Ectodermal cell (in vitro differentiated cells): ENCODE measurements at regions not wholly inside any gene's neighbourhood (a gene's known extent, or its start where the extent isn't known, plus 50 kb on each side); places are given as distances from the start of the nearest gene placed in this dataset.

Experiments used
- H3K27ac ChIP-seq: 2 replicates; pipeline ENCODE4 v1.7.0; 2013; ENCODE audit warnings: mild to moderate bottlenecking, low read depth, low read length; ENCODE audit not compliant: insufficient read depth, poor library complexity, severe bottlenecking
- H3K27me3 ChIP-seq: 2 replicates; pipeline ENCODE4 v1.7.0; 2013; ENCODE audit warnings: mild to moderate bottlenecking, low read length; ENCODE audit not compliant: insufficient read depth, control insufficient read depth, poor library complexity, severe bottlenecking
- H3K36me3 ChIP-seq: one replicate; pipeline ENCODE4 v1.7.0; 2013; ENCODE audit warnings: low read length; ENCODE audit not compliant: control insufficient read depth, insufficient read depth
- H3K4me1 ChIP-seq: one replicate; pipeline ENCODE4 v1.7.0; 2013; ENCODE audit warnings: low read length; ENCODE audit not compliant: control insufficient read depth, insufficient read depth
- H3K4me3 ChIP-seq: 2 replicates; pipeline ENCODE4 v1.7.0; 2013; ENCODE audit warnings: low read depth, low read length, control low read depth; ENCODE audit not compliant: insufficient read depth
- H3K9me3 ChIP-seq: 2 replicates; pipeline ENCODE4 v1.7.0; 2013; ENCODE audit warnings: mild to moderate bottlenecking, low read length, moderate library complexity; ENCODE audit not compliant: control insufficient read depth
- WGBS, 2 experiments: methylation state at CpG; one replicate each; pipeline ENCODE4 v1.1.7; 2013; ENCODE audit warnings: missing lambda C conversion rate in 2 of 2; 5-methylcytosine and 5-hydroxymethylcytosine counted together

DNA sequence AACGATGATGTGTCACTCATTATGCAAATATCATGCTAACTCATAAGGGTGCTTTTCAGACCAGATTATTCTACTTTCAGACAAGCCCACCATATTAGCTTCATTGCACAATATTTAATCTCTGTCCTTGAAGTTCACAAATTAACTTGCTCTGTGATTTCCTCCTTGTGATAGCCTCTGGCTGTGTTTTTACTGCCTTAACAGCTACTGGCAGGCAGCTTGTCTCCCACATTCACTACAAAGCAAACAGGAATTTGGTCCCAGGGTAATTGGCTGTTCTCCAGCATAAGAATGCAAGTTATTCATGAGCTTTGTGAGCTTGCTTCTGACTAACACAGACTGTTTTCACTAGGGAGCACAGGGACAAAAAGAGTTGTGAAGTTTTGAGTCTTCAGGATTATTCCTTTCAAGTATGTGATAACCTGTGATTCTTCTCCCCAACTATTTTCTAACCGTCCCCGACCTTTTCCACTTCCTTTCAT, 87.9 kb upstream of the HMCN1 start:
- Histone ChIP-seq H3K36me3 (no peaks in the 10 kb centered on the region), H3K9me3 (no peaks in the 10 kb centered on the region), H3K4me1 (peaks cover 19% of the 10 kb centered on the region), H3K27ac (peak overlapping the region; percentile 91), H3K4me3 (no peak overlapping the region), H3K27me3 (no peaks in the 10 kb centered on the region)
- 9 to 15% methylated on average over 3 of the region's 3 CpGs for WGBS, 2 experiments

DNA sequence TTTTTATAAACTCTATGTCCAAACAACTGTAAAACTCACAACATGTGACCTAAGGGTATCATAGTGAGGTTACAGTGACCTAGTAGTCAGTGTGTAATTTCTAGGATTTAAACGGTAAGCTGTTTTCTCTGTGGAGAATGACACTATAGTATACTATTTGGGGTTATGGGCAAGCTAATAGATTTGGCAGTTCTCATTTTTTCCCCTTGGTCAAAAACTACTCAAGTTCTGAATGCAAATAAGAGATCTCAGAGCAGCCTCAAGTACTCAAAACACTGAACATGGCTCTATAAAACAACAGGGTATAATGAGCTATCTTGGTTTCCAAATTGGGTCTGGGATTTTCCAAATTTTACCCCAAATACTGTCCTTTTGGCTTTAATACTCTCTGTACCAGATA, 88.5 kb upstream of the HMCN1 start:
- H3K9me3 ChIP-seq = no peaks in the 10 kb centered on the region
- WGBS, 2 experiments = 57 to 88% methylated on average over 1 of the region's 1 CpG
- H3K4me1 ChIP-seq = peaks cover 19% of the 10 kb centered on the region
- H3K27me3 ChIP-seq = no peaks in the 10 kb centered on the region
- H3K36me3 ChIP-seq = no peaks in the 10 kb centered on the region
- H3K4me3 ChIP-seq = no peak overlapping the region
- no peak overlapping the region for H3K27ac ChIP-seq

DNA sequence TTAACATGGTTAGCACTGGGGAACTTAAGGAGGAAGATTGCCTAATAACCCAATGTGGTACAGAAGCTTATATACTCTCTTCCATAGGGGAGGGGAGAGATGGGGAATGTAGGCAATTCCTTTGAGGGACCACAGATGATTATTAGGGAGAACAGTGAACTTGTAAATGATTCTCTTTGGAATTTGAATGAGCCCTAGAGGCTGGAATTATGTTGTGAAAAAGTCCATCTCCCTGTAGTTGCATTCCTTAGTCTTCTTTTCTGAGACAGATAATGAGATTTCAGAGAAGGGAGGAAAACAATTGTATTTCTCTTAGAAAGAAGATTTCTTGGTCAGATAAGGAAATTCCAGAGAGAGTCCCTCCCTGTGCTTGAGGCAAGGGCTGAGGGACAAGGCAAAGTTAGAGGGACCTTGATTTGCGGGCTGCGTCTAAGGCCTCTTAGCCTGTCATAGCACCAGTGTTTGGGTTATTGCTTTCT, 89.0 kb upstream of the HMCN1 start:
- H3K4me1 ChIP-seq = peaks cover 19% of the 10 kb centered on the region
- H3K4me3 ChIP-seq = no peak overlapping the region
- H3K36me3 ChIP-seq = no peaks in the 10 kb centered on the region
- 82 to 90% methylated on average over 2 of the region's 2 CpGs for WGBS, 2 experiments
- no peaks in the 10 kb centered on the region for H3K27me3 ChIP-seq
- H3K9me3 ChIP-seq = no peaks in the 10 kb centered on the region
- H3K27ac ChIP-seq = no peak overlapping the region

DNA sequence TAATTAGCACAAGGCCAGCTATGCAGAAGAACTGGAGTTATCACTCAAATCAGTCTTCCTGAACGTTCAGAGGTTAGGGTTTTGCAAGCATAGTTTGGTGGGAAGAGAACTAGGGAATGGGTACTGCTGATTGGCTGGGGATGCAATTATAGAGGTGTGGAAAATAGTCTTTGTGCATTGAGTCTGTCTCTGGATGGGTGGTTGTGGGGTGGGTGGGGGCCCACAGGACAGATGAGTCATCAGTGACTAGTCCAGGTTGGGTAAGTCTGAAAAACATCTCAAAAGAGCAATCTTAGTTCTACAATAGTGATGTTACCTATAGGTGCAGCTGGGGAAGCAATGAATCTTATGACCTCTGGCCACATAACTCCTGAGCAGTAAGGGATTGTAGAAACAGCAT, 89.7 kb upstream of the HMCN1 start:
- WGBS, 2 experiments = 89 to 94% methylated on average over 1 of the region's 1 CpG
- H3K27ac ChIP-seq = no peak overlapping the region

DNA sequence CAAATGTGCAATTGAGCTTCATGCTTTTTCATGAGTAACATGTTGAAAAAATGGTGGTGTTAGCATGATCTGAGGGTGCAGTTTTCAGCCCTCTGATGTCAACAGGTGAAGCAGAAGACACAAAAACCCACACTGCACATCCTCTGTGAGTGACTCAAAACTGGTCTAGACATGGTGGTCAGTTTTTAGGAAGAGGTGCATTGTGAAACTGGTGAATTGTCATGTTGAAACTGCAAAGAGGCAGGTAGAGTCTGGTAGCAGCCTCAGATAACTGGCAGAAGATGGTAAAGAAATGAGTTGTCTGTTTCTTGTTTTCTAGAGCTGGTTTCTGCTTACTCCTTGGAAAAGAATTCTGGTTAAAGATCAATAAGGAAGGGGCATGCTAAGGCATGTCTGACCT, 97.3 kb upstream of the HMCN1 start:
- no peaks in the 10 kb centered on the region for H3K36me3 ChIP-seq
- no peaks in the 10 kb centered on the region for H3K4me1 ChIP-seq
- H3K9me3 ChIP-seq = no peaks in the 10 kb centered on the region
- no peak overlapping the region for H3K27ac ChIP-seq
- no peak overlapping the region for H3K4me3 ChIP-seq
- H3K27me3 ChIP-seq = no peaks in the 10 kb centered on the region

More for the DNA sequence above, 89.7 kb upstream of the HMCN1 start:
- no peaks in the 10 kb centered on the region for H3K9me3 ChIP-seq
- no peaks in the 10 kb centered on the region for H3K36me3 ChIP-seq
- no peak overlapping the region for H3K4me3 ChIP-seq
- H3K4me1 ChIP-seq = peaks cover 19% of the 10 kb centered on the region
- H3K27me3 ChIP-seq = no peaks in the 10 kb centered on the region

DNA sequence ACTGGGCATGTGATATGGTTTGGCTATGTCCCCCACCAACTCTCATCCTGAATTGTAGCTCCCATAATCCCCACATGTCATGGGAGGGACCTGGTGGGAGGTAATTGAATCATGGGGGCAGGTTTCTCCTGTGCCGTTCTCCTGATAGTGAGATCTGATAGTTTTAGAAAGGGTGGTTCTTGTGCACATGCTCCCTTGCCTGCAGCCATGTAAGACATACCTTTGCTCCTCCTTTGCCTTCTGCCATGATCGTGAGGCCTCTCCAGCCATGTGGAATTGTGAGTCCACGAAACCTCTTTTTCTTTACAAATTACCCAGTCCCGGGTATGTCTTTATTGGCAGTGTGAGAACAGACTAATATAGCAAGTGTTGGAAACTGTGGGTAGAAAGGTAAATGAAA, 99.5 kb upstream of the HMCN1 start:
- H3K27me3 ChIP-seq = no peaks in the 10 kb centered on the region
- H3K9me3 ChIP-seq = no peaks in the 10 kb centered on the region
- WGBS, 2 experiments = 86 to 90% methylated on average over 4 of the region's 4 CpGs
- no peaks in the 10 kb centered on the region for H3K36me3 ChIP-seq
- H3K4me3 ChIP-seq = no peak overlapping the region
- no peak overlapping the region for H3K27ac ChIP-seq
- H3K4me1 ChIP-seq = no peaks in the 10 kb centered on the region

DNA sequence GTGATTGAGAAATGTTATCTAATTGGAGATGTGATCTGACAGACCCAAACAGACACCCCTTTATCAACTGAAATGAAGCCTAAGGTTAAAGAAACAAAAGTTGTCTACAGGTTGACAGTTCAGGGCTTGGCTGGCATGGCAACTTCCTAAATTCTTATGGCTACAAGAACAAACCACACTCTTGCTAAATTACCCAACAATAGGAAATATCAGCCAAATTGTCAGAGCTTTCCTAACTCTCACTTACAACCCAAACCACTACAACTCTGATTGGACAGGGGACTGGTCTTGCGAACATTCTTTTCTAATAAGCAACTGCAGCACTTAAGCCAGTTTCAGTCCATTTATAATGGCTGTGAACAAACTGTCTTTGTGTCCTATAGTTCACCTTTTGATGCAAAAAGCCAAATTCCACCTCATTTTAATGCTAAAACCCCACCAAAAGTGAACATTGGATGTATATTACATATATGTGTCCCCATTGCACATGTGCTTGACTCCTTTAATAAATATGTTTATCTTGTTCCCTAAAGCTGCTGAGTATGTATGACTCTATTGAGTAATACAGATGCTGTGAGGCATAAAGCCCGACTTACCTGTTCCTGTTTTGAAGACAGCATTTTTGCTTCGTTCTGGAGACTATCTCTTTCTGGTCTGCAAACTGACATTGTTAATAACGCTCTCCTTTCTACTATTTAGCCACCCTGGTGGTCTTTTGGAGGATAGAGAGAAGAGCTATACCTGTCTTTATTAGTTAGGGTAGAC, 101.3 kb upstream of the HMCN1 start:
- no peak overlapping the region for H3K27ac ChIP-seq
- WGBS, 2 experiments = 91 to 97% methylated on average over 3 to 4 of the region's 4 CpGs
- H3K4me3 ChIP-seq = no peak overlapping the region
- H3K4me1 ChIP-seq = no peaks in the 10 kb centered on the region
- H3K9me3 ChIP-seq = no peaks in the 10 kb centered on the region
- no peaks in the 10 kb centered on the region for H3K36me3 ChIP-seq
- H3K27me3 ChIP-seq = no peaks in the 10 kb centered on the region

DNA sequence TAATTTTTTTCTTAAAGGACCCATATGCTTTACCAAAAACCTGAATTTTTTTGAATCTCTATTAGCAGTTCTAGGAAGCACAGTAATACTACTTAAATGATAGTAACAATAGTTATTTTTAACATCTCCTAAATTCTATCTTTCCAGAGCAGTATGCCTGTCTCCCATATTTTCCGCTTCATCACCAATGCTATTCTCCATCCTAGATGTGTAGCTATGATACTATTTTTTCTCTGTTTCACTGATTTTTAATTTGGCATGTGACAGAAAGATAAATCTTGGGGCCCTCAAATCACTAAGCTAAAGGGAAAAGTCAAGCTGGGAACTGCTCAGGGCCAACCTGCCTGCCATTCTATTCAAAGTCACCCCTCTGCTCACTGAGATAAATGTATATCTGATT, 102.3 kb upstream of the HMCN1 start:
- H3K27me3 ChIP-seq = no peaks in the 10 kb centered on the region
- H3K36me3 ChIP-seq = no peaks in the 10 kb centered on the region
- no peaks in the 10 kb centered on the region for H3K9me3 ChIP-seq
- no peak overlapping the region for H3K27ac ChIP-seq
- H3K4me1 ChIP-seq = no peaks in the 10 kb centered on the region
- 100% methylated on average over 1 of the region's 1 CpG; no CpG with 5 or more reads in 1 of the 2 experiments for WGBS, 2 experiments
- no peak overlapping the region for H3K4me3 ChIP-seq

DNA sequence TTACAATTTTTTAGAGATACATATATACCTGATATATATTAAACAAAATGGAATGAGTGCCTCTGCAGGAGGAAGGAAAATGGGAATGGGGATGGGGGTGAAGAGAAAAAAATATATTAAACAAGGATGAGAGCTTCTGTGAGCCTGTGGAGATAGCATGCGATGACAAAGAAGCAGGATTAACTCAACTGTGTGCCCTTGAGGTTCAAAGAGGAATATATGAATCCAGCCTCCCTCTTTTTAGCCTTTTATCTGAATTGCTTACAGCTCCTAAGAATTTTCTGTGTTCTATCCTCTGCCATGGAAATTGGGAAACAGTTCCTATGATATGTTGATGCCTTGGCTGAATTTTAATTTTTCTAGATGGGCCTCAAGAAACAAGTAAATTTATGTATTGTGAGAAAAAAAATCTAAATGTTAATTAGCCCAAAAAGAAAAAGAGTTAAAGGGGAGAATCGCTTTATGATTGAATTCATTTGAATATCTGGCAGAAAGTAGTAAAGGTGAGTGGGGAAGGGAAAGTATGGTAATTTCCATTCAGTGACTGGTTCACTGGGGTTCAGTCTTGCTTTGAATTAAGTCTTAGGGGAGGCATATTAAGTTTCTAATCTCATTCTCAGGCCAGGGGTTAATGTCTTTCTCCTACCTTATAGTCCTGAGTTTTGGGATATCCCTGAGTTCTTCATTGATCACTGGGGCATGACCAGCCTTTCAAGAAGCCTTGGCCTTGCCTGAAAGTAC, 106.3 kb upstream of the HMCN1 start:
- WGBS, 2 experiments = 92 to 95% methylated on average over 2 of the region's 2 CpGs
- no peak overlapping the region for H3K4me3 ChIP-seq
- H3K4me1 ChIP-seq = no peaks in the 10 kb centered on the region
- no peak overlapping the region for H3K27ac ChIP-seq
- H3K9me3 ChIP-seq = no peaks in the 10 kb centered on the region
- no peaks in the 10 kb centered on the region for H3K27me3 ChIP-seq
- no peaks in the 10 kb centered on the region for H3K36me3 ChIP-seq

DNA sequence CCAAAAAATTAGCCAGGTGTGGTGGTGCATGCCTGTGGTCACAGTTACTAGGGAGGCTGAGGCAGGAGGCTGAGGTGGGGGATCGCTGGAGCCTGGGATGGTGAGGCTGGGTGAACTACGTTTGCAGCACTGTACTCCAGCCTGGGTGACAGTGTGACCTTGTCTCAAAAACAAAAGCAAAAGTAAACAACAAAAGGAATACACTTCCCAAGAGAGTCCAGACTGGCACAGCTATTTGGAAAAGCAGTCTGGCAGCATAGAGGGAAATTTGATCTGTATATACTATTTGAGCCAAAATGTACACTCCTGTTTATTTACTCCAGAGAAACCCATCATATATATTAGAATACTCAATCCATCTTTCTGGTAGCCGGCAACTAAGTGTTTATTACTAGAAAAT, 107.0 kb upstream of the HMCN1 start:
- Histone ChIP-seq H3K4me1 (no peaks in the 10 kb centered on the region), H3K9me3 (no peaks in the 10 kb centered on the region), H3K4me3 (no peak overlapping the region), H3K27me3 (no peaks in the 10 kb centered on the region), H3K27ac (no peak overlapping the region), H3K36me3 (no peaks in the 10 kb centered on the region)
- 93 to 96% methylated on average over 2 to 3 of the region's 3 CpGs for WGBS, 2 experiments
